GM13976 (cell line): ENCODE measurements at regions not wholly inside any gene's neighbourhood (a gene's known extent, or its start where the extent isn't known, plus 50 kb on each side); places are given as distances from the start of the nearest gene placed in this dataset.

Experiments
- DNase-seq: peaks from one replicate; pipeline ENCODE4 v3.0.0; 2012; ENCODE audit warnings: low spot score
- in situ Hi-C: fragments of 300-500 bp; cut with MboI; formaldehyde crosslinking; loops from one replicate; pipeline ENCODE4 v1.12.0; 2022; ENCODE audit warnings: low sequenced_read_pairs, mixed read lengths, inconsistent platforms; ENCODE audit not compliant: unreplicated experiment
- TF ChIP-seq, protein P1 (sequence below): IDR thresholded peaks from 2 replicates; pipeline ENCODE4 v1.5.1; 2012; ENCODE audit warnings: borderline replicate concordance, mild to moderate bottlenecking; ENCODE audit not compliant: insufficient read depth; ENCODE audit errors: extremely low read depth, missing control alignments, control extremely low read depth

DNA sequence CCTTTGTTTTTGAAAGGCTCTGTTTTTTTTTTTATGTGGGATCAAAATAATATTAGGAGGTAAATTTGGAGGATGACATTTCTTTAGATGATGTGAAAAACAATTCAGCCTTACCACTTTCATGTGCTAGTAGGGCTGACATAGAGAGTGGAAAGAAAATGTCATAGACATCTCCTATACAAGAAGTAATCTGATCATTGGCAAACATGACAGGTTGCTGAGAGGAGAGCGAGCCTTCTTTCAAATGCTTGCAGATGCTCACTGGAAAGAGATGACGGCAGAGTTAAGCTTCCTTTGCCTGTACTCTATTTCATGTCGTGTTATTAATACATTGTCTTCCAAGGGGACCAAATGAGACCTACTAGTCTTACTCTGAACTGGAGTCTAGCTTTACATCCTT is 160.1 kb upstream of the DAP start:
- DNase-seq: no peak
- in situ Hi-C loops: no loop called here
- TF ChIP-seq, protein P1, sequence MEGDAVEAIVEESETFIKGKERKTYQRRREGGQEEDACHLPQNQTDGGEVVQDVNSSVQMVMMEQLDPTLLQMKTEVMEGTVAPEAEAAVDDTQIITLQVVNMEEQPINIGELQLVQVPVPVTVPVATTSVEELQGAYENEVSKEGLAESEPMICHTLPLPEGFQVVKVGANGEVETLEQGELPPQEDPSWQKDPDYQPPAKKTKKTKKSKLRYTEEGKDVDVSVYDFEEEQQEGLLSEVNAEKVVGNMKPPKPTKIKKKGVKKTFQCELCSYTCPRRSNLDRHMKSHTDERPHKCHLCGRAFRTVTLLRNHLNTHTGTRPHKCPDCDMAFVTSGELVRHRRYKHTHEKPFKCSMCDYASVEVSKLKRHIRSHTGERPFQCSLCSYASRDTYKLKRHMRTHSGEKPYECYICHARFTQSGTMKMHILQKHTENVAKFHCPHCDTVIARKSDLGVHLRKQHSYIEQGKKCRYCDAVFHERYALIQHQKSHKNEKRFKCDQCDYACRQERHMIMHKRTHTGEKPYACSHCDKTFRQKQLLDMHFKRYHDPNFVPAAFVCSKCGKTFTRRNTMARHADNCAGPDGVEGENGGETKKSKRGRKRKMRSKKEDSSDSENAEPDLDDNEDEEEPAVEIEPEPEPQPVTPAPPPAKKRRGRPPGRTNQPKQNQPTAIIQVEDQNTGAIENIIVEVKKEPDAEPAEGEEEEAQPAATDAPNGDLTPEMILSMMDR: no peak

DNA sequence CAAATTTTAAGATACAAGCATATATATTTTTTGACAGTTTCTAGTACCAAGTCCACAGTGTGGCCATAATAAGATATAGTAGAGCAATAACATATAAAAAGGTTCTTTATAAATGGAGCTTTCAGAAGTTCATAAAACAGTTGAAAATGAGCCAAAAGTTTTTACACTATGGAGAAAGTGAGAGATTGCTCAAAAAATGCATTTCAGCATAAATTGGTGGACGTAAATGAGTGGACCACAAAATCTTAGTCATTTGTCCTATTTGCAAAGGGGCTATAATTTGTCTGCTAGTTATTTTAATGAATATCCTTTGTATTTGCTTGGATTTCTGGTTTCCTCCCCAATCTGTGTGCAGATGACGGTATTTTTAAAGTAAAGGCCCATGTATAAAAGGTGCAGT is 159.4 kb upstream of the DAP start:
- DNase-seq: no peak
- in situ Hi-C loops: no loop called here
- TF ChIP-seq, protein P1: no peak

DNA sequence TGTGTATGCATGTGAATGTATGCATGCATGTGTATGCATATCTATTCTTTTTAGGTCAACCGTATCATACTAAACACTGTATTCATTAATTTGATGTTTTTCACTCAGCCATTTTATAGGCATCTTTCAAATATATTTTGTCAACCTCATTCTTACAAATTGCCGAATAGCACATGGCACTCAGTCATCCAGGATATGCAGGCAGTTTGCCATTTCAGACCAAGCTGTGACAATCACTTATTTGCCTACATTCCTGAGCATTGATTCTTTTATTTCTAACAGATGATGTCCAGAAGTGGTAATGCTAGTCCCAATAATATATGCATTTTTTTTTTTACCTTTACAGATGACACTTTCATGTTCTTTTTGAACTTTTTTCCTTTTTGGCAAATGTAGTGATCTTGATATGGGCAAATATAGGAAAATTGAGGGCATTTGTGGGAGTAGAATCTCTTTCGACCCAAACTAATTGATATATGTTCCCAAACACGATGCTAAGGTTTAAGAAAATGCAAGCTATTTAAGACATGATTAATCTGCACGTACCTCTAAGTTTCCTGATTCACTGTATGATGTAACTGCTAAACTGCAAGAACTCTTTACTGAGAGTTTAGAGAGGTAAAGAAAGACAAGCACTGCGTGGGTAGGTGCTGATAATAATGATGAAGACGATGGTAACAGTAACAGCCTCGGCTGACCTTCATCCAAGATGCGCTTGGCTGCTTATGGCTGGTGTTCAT is 153.9 kb upstream of the DAP start:
- DNase-seq: no peak
- in situ Hi-C loops: no loop called here
- TF ChIP-seq, protein P1: no peak

DNA sequence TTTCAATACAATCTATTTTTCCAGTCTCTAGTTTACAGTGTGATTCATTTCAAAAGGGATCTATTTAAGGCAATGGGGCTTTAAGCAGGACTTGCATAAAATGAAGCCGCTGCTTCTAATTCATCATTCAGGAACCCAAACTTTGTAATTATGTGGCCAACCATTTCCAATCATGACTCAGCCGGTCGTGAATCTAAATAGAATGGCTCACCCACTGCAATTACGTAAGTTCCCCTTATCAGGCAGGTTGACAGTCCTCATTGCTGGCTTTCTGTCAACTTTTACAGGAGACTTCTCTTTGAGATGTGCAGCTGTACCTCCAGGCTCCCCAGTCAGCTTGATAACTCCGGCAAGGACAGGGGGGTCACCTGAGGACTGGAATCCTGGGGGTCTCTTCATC is 152.8 kb upstream of the DAP start:
- no peak for DNase-seq
- TF ChIP-seq, protein P1: no peak
- in situ Hi-C loops: no loop called here

DNA sequence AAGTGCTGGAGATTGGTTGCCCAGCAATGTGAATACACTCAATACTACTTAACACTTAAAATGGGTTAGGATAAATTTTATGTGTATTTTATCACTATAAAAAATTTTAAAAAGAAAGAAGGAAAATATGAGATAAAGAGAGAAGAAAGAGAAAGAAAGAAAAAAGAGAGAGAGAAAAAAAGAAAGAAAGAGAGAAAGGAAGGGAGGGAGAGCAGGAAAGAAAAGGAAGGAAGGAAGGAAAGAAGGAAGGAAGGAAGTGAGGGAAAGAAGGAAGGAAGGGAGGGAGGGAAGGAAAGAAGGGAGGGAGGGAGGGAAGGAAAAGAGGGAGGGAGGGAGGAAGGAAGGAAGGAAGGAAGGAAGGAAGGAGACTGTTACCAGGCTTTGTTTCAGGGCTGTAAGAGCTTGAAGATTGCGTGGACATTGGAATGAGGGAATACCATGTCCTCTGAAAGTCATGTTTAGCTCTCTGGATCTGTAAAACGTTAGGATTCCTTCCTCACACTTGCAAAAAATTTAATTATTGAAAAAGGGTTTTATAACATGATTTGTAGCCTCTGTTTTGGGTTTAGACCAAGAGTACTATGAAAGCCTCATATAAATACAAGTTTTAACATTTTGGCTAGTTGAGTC is 152.3 kb upstream of the DAP start:
- DNase-seq: no peak
- in situ Hi-C loops: no loop called here
- TF ChIP-seq, protein P1: no peak

DNA sequence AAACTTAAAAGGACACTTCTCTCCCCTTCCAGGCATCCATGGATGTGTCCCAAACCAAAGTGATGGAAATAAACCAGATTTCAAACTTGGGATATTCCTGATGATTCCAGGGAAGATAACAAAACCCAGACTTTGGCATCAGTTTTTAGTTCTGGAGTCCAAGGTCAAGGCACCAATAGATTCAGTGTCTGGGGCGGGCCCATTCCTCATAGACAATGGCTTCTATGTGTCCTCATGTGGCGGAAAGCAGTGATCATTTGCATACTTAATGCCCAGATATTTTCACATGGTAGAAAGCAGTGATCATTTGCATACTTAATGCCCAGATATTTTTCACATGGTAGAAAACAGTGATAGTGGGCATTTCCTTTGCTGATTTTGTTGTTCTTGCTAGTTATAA is 151.4 kb upstream of the DAP start:
- no peak for DNase-seq
- TF ChIP-seq, protein P1: no peak
- in situ Hi-C loops: no loop called here

DNA sequence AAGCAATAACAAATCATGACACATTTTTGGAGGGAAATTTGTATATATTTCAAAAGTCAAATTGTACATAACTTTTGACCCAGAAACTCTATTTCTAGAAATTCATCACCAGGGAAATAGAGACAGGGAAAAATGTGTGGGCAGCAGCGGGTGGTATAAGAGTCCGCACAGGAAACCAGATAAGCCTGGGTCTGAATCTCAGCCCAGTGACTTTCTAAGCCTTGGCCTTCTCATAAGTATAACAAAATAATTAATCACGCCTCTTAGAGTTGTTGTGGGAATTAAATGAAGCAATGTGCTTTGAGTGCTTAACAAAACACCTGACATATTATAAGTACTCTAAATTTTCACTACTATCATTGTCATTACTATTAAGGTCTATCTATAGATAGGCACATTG is 149.2 kb upstream of the DAP start:
- DNase-seq: no peak
- TF ChIP-seq, protein P1: no peak
- in situ Hi-C loops: no loop called here
